ENCODE measurements at regions not wholly inside any gene's neighbourhood (a gene's known extent, or its start where the extent isn't known, plus 50 kb on each side); places are given as distances from the start of the nearest gene placed in this dataset.
A peak's percentile ranks its signal among the peaks of the same experiment; 100 is the strongest.
"Not testable (repeated sequence)": the region's sequence is repeated elsewhere in the genome, so short reads cannot be mapped to it uniquely, and the experiment has no call there.

DNA sequence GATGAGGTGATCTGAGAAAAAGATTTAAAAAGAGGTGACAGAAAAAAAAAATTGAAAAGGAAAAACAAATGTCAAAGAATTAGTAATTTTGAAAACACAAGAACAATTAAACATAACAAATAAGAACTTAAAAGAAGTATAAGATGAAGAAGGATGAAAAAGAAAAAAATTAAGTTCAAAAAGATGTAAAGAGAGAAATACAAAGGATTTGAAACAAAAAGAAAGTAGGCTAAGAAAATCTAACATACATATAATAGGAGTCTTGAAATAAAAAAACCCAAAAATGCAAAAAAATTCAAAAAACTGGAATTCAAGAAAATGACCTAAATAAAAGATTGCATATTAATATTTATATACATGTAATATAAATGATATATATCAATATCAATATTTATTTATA lies 949.2 kb downstream of the MCTP2 start:
- H3K36me3 ChIP-seq (ENCODE audit: control insufficient read depth in 1 of 2, insufficient read depth in 2 of 2, low read length in 1 of 2), result no peaks in the 10 kb centered on the region
- H3K27me3 ChIP-seq (ENCODE audit: control insufficient read depth in 1 of 2, insufficient read depth in 2 of 2, low read length in 1 of 2), result no peaks in the 10 kb centered on the region
- ATAC-seq (ENCODE audit: low FRiP score) (no peak), DNase-seq (no peak)
- no peaks in the 10 kb centered on the region for H3K9me3 ChIP-seq (ENCODE audit: control insufficient read depth, low read length)
- no peak overlapping the region for H3K27ac ChIP-seq (ENCODE audit: low read depth in 1 of 2, low read length in 2 of 2)
- H3K4me3 ChIP-seq (ENCODE audit: low read length in 2 of 2), result no peak overlapping the region
- intact Hi-C loops (cut with DNase I), result no loop called here
- H3K4me1 ChIP-seq (ENCODE audit: control insufficient read depth in 1 of 2, insufficient read depth in 2 of 2, low read length in 2 of 2), result no peaks in the 10 kb centered on the region

GRCh38 chr15:95182091-95182490 lies 950.7 kb downstream of the MCTP2 start:
- Histone ChIP-seq H3K27ac (ENCODE audit: low read depth in 1 of 2, low read length in 2 of 2) (no peak overlapping the region), H3K9me3 (ENCODE audit: control insufficient read depth, low read length) (peaks cover 2% of the 10 kb centered on the region), H3K27me3 (ENCODE audit: control insufficient read depth in 1 of 2, insufficient read depth in 2 of 2, low read length in 1 of 2) (no peaks in the 10 kb centered on the region), H3K4me1 (ENCODE audit: control insufficient read depth in 1 of 2, insufficient read depth in 2 of 2, low read length in 2 of 2) (no peaks in the 10 kb centered on the region), H3K4me3 (ENCODE audit: low read length in 2 of 2) (no peak overlapping the region), H3K36me3 (ENCODE audit: control insufficient read depth in 1 of 2, insufficient read depth in 2 of 2, low read length in 1 of 2) (no peaks in the 10 kb centered on the region)
- intact Hi-C loops (cut with DNase I), result no loop called here
- WGBS, 2 donors, result 70% methylated on average over 1 of the region's 1 CpG
- ATAC-seq (ENCODE audit: low FRiP score) (no peak), DNase-seq (no peak)

DNA sequence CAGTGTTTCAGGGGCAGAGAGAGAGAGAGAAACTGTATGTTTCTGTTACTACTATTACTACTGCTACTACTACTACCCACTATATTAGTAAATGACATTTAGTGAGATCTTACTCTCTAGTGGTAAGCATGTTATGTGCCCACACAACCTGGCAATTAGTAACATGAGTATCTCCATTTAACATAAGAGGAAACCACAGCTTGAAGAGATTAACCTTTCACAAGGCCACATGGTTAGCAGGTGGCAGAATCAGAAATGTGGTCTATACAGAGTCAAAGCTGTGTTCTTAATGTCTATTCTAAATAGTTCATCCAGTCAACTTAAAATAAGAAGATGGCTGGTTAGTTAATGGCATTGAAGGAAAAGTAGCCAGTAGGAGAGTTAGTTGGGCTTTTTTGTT lies 961.6 kb downstream of the MCTP2 start:
- Histone ChIP-seq H3K27ac (ENCODE audit: low read depth in 1 of 2, low read length in 2 of 2) (no peak overlapping the region), H3K4me3 (ENCODE audit: low read length in 2 of 2) (no peak overlapping the region), H3K27me3 (ENCODE audit: control insufficient read depth in 1 of 2, insufficient read depth in 2 of 2, low read length in 1 of 2) (no peaks in the 10 kb centered on the region), H3K36me3 (ENCODE audit: control insufficient read depth in 1 of 2, insufficient read depth in 2 of 2, low read length in 1 of 2) (no peaks in the 10 kb centered on the region), H3K9me3 (ENCODE audit: control insufficient read depth, low read length) (no peaks in the 10 kb centered on the region), H3K4me1 (ENCODE audit: control insufficient read depth in 1 of 2, insufficient read depth in 2 of 2, low read length in 2 of 2) (no peaks in the 10 kb centered on the region)
- ATAC-seq (ENCODE audit: low FRiP score), result no peak
- no peak for DNase-seq
- intact Hi-C loops (cut with DNase I), result no loop called here

GRCh38 chr15:95194746-95195145 lies 963.4 kb downstream of the MCTP2 start:
- H3K9me3 ChIP-seq (ENCODE audit: control insufficient read depth, low read length), result no peaks in the 10 kb centered on the region
- no peak for ATAC-seq (ENCODE audit: low FRiP score)
- no peaks in the 10 kb centered on the region for H3K4me1 ChIP-seq (ENCODE audit: control insufficient read depth in 1 of 2, insufficient read depth in 2 of 2, low read length in 2 of 2)
- H3K27me3 ChIP-seq (ENCODE audit: control insufficient read depth in 1 of 2, insufficient read depth in 2 of 2, low read length in 1 of 2), result no peaks in the 10 kb centered on the region
- H3K4me3 ChIP-seq (ENCODE audit: low read length in 2 of 2), result no peak overlapping the region
- DNase-seq, result no peak
- 91 to 94% methylated on average over 3 of the region's 3 CpGs for WGBS, 2 donors
- no peaks in the 10 kb centered on the region for H3K36me3 ChIP-seq (ENCODE audit: control insufficient read depth in 1 of 2, insufficient read depth in 2 of 2, low read length in 1 of 2)
- H3K27ac ChIP-seq (ENCODE audit: low read depth in 1 of 2, low read length in 2 of 2), result no peak overlapping the region
- intact Hi-C loops (cut with DNase I), result no loop called here

- ATAC-seq (ENCODE audit: low FRiP score) (no peak), DNase-seq (no peak)
- Histone ChIP-seq H3K9me3 (ENCODE audit: control insufficient read depth, low read length) (peaks cover 1% of the 10 kb centered on the region), H3K36me3 (ENCODE audit: control insufficient read depth in 1 of 2, insufficient read depth in 2 of 2, low read length in 1 of 2) (no peaks in the 10 kb centered on the region), H3K4me3 (ENCODE audit: low read length in 2 of 2) (peak overlapping the region; percentile 12 to 21), H3K27ac (ENCODE audit: low read depth in 1 of 2, low read length in 2 of 2) (no peak overlapping the region), H3K27me3 (ENCODE audit: control insufficient read depth in 1 of 2, insufficient read depth in 2 of 2, low read length in 1 of 2) (no peaks in the 10 kb centered on the region), H3K4me1 (ENCODE audit: control insufficient read depth in 1 of 2, insufficient read depth in 2 of 2, low read length in 2 of 2) (no peaks in the 10 kb centered on the region)
- intact Hi-C loops (cut with DNase I), result no loop called here
- WGBS, 2 donors, result 21 to 23% methylated on average over 17 of the region's 17 CpGs
These were observed 965.0 kb downstream of the MCTP2 start for GRCh38 chr15:95196176-95196915.

GRCh38 chr15:95202569-95203349 lies 971.4 kb downstream of the MCTP2 start:
- H3K9me3 ChIP-seq (ENCODE audit: control insufficient read depth, low read length), result peaks cover 1% of the 10 kb centered on the region
- no peak for ATAC-seq (ENCODE audit: low FRiP score)
- H3K27me3 ChIP-seq (ENCODE audit: control insufficient read depth in 1 of 2, insufficient read depth in 2 of 2, low read length in 1 of 2), result no peaks in the 10 kb centered on the region
- H3K4me1 ChIP-seq (ENCODE audit: control insufficient read depth in 1 of 2, insufficient read depth in 2 of 2, low read length in 2 of 2), result no peaks in the 10 kb centered on the region
- H3K36me3 ChIP-seq (ENCODE audit: control insufficient read depth in 1 of 2, insufficient read depth in 2 of 2, low read length in 1 of 2), result no peaks in the 10 kb centered on the region
- no peak for DNase-seq
- 80 to 82% methylated on average over 6 of the region's 6 CpGs for WGBS, 2 donors
- intact Hi-C loops (cut with DNase I), result no loop called here
- no peak overlapping the region for H3K27ac ChIP-seq (ENCODE audit: low read depth in 1 of 2, low read length in 2 of 2)
- no peak overlapping the region for H3K4me3 ChIP-seq (ENCODE audit: low read length in 2 of 2)

DNA sequence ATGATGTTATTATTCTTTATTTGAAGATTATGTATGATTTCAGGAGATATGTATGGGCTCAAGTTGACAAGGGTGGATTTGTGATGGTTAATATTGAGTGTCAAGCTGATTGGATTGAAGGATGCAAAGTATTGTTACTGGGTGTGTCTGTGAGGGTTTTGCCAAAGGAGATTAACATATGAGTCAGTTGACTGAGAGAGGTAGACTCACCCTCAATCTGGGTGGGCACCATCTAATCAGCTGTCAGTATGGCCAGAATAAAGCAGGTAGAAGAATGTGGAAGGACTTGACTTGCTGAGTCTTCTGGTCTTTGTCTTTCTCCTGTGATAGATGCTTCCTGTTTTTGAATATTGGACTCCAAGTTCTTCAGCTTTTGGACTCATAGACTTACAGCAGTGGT lies 973.7 kb downstream of the MCTP2 start:
- DNase-seq (no peak), ATAC-seq (ENCODE audit: low FRiP score) (no peak)
- peaks cover 1% of the 10 kb centered on the region for H3K9me3 ChIP-seq (ENCODE audit: control insufficient read depth, low read length)
- H3K27ac ChIP-seq (ENCODE audit: low read depth in 1 of 2, low read length in 2 of 2), result no peak overlapping the region
- H3K36me3 ChIP-seq (ENCODE audit: control insufficient read depth in 1 of 2, insufficient read depth in 2 of 2, low read length in 1 of 2), result no peaks in the 10 kb centered on the region
- no peaks in the 10 kb centered on the region for H3K4me1 ChIP-seq (ENCODE audit: control insufficient read depth in 1 of 2, insufficient read depth in 2 of 2, low read length in 2 of 2)
- H3K4me3 ChIP-seq (ENCODE audit: low read length in 2 of 2), result no peak overlapping the region
- intact Hi-C loops (cut with DNase I), result no loop called here
- no peaks in the 10 kb centered on the region for H3K27me3 ChIP-seq (ENCODE audit: control insufficient read depth in 1 of 2, insufficient read depth in 2 of 2, low read length in 1 of 2)

- H3K27ac ChIP-seq (ENCODE audit: low read depth in 1 of 2, low read length in 2 of 2); DNase-seq; ATAC-seq (ENCODE audit: low FRiP score); H3K4me3 ChIP-seq (ENCODE audit: low read length in 2 of 2); intact Hi-C loops (cut with DNase I); H3K36me3 ChIP-seq (ENCODE audit: control insufficient read depth in 1 of 2, insufficient read depth in 2 of 2, low read length in 1 of 2); H3K4me1 ChIP-seq (ENCODE audit: control insufficient read depth in 1 of 2, insufficient read depth in 2 of 2, low read length in 2 of 2); H3K9me3 ChIP-seq (ENCODE audit: control insufficient read depth, low read length); H3K27me3 ChIP-seq (ENCODE audit: control insufficient read depth in 1 of 2, insufficient read depth in 2 of 2, low read length in 1 of 2): not testable (repeated sequence)
- 77 to 92% methylated on average over 3 of the region's 3 CpGs for WGBS, 2 donors
These were observed 974.5 kb downstream of the MCTP2 start for GRCh38 chr15:95205830-95206229.

DNA sequence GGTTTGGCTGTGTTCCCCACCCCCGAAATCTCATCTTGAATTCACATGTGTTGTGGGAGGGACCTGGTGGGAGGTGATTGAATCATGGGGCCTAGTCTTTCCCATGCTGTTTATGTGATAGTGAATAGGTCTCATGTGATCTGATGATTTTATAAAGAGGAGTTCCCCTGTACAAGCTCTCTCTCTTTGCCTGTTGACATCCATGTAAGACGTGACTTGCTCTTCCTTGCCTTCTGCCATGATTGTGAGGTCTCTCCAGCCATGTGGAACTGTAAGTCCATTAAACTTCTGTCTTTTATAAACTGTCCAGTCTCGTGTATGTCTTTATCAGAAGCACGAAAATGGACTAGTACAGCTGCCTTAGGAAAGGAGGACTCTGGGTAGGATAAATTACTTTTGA lies 976.7 kb downstream of the MCTP2 start:
- ATAC-seq (ENCODE audit: low FRiP score) (no peak), DNase-seq (no peak)
- H3K27ac ChIP-seq (ENCODE audit: low read depth in 1 of 2, low read length in 2 of 2), result no peak overlapping the region
- no peaks in the 10 kb centered on the region for H3K9me3 ChIP-seq (ENCODE audit: control insufficient read depth, low read length)
- no peaks in the 10 kb centered on the region for H3K4me1 ChIP-seq (ENCODE audit: control insufficient read depth in 1 of 2, insufficient read depth in 2 of 2, low read length in 2 of 2)
- no peak overlapping the region for H3K4me3 ChIP-seq (ENCODE audit: low read length in 2 of 2)
- H3K27me3 ChIP-seq (ENCODE audit: control insufficient read depth in 1 of 2, insufficient read depth in 2 of 2, low read length in 1 of 2), result no peaks in the 10 kb centered on the region
- intact Hi-C loops (cut with DNase I), result no loop called here
- 85 to 91% methylated on average over 4 of the region's 4 CpGs for whole genome bisulfite sequencing, 2 donors
- no peaks in the 10 kb centered on the region for H3K36me3 ChIP-seq (ENCODE audit: control insufficient read depth in 1 of 2, insufficient read depth in 2 of 2, low read length in 1 of 2)

Data from aorta (tissue), 5 donors.